Mammary epithelial cell (primary cell): ENCODE measurements at regions not wholly inside any gene's neighbourhood (a gene's known extent, or its start where the extent isn't known, plus 50 kb on each side); places are given as distances from the start of the nearest gene placed in this dataset.

ENCODE experiments used
- CTCF ChIP-seq, 2 donors: IDR thresholded peaks in 1 of 2; conservative IDR thresholded peaks in 1 of 2; 2 replicates each; pipeline ENCODE4 v1.5.1; 2011 to 2012; ENCODE audit warnings: inconsistent platforms in 2 of 2, low read length in 2 of 2, mild to moderate bottlenecking in 2 of 2, control low read depth in 1 of 2, low read depth in 1 of 2; ENCODE audit not compliant: insufficient read depth in 1 of 2; ENCODE audit errors: extremely low read depth in 1 of 2
- EZH2 ChIP-seq: IDR thresholded peaks from 2 replicates; pipeline ENCODE4 v1.6.1; 2012; ENCODE audit warnings: low read length, inconsistent platforms, borderline replicate concordance

GRCh38 chr6:23036406-23036983, 467.1 kb downstream of the HDGFL1 start:
- TF ChIP-seq CTCF (conservative IDR thresholded peaks at IDR 0.05 in 1 of 2, IDR thresholded peaks at IDR 0.05 in 1 of 2; ENCODE audit: extremely low read depth in 1 of 2, insufficient read depth in 1 of 2, low read depth in 1 of 2, low read length in 2 of 2) (no peak), EZH2 (no peak)
